MG63 (cell line): ENCODE measurements at regions not wholly inside any gene's neighbourhood (a gene's known extent, or its start where the extent isn't known, plus 50 kb on each side); places are given as distances from the start of the nearest gene placed in this dataset.

Experiments used
- DNase-seq: peaks from one replicate; pipeline ENCODE4 v3.0.0-alpha.2; 2020
- H3K27me3 ChIP-seq: fragments of 250-450 bp; sonication (Bioruptor Pico); 2 replicates; pipeline ENCODE4 v1.5.1; 2020; ENCODE audit warnings: mild to moderate bottlenecking, moderate library complexity
- H3K36me3 ChIP-seq: fragments of 250-450 bp; sonication (Bioruptor Pico); 2 replicates; pipeline ENCODE4 v1.5.1; 2020; ENCODE audit warnings: mild to moderate bottlenecking, moderate library complexity
- H3K4me3 ChIP-seq: fragments of 250-450 bp; sonication (Bioruptor Pico); 2 replicates; pipeline ENCODE4 v1.5.1; 2020; ENCODE audit warnings: mild to moderate bottlenecking, moderate library complexity
- H3K9me3 ChIP-seq: fragments of 250-450 bp; sonication (Bioruptor Pico); 2 replicates; pipeline ENCODE4 v1.5.1; 2020; ENCODE audit warnings: mild to moderate bottlenecking, moderate library complexity

- Histone ChIP-seq H3K9me3 (no peaks in the 10 kb centered on the region), H3K36me3 (no peaks in the 10 kb centered on the region), H3K4me3 (no peak overlapping the region), H3K27me3 (no peaks in the 10 kb centered on the region)
- no peak for DNase-seq
Measured at GRCh38 chr10:108902619-108903285, 1020.6 kb downstream of the XPNPEP1 start.

GRCh38 chr10:108901781-108902618, 1021.3 kb downstream of the XPNPEP1 start:
- Histone ChIP-seq H3K27me3 (no peaks in the 10 kb centered on the region), H3K36me3 (no peaks in the 10 kb centered on the region), H3K9me3 (no peaks in the 10 kb centered on the region), H3K4me3 (no peak overlapping the region)
- DNase-seq = no peak

DNA sequence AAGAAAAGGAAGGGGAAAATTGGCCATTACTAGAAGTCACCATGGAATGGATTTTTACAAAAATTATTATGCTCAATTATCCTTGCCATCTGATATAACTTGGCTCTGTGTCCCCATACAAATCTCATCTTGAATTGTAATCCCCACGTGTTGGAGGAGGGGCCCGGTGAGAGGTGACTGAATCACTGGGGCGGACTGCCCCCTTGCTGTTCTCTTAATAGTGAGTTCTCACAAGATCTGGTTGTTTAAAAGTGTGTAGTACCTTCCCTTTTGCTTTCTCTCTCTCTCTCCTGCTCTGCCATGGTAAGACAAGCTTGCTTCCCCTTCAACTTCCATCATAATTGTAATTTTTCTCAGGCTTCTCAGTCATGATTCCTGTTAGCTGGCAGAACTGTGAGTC, 1023.6 kb downstream of the XPNPEP1 start:
- no peak overlapping the region for H3K4me3 ChIP-seq
- no peaks in the 10 kb centered on the region for H3K9me3 ChIP-seq
- H3K27me3 ChIP-seq = no peaks in the 10 kb centered on the region
- H3K36me3 ChIP-seq = no peaks in the 10 kb centered on the region
- DNase-seq = no peak

- Histone ChIP-seq H3K27me3 (no peaks in the 10 kb centered on the region), H3K36me3 (no peaks in the 10 kb centered on the region), H3K9me3 (no peaks in the 10 kb centered on the region), H3K4me3 (no peak overlapping the region)
- no peak for DNase-seq
Measured at GRCh38 chr10:108894402-108895301, 1028.7 kb downstream of the XPNPEP1 start.

- Histone ChIP-seq H3K36me3 (no peaks in the 10 kb centered on the region), H3K4me3 (no peak overlapping the region), H3K27me3 (no peaks in the 10 kb centered on the region), H3K9me3 (no peaks in the 10 kb centered on the region)
- no peak for DNase-seq
Measured at GRCh38 chr10:108877095-108877561, 1046.2 kb downstream of the XPNPEP1 start.

DNA sequence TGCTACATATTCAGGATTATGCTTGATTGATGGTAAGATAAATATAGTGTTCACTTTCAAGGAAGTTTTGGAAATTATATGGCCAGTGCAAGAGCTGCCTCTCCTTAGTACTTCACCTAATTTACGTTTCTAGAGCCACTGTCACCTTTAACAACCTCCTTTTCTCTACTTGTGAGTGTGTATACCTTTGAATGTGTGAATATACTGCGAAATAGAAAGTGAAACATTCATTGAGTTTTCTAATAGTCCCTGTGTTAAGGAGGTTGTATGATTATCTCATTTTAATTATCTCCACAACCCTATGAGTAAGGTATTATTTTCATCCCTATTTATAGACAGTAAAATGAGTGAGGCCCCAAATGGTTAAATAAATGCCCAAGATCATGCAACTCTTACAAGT, 1050.5 kb downstream of the XPNPEP1 start:
- DNase-seq = no peak
- Histone ChIP-seq H3K27me3 (no peaks in the 10 kb centered on the region), H3K36me3 (no peaks in the 10 kb centered on the region), H3K9me3 (no peaks in the 10 kb centered on the region), H3K4me3 (no peak overlapping the region)

- no peak overlapping the region for H3K4me3 ChIP-seq
- no peaks in the 10 kb centered on the region for H3K27me3 ChIP-seq
- H3K36me3 ChIP-seq = no peaks in the 10 kb centered on the region
- DNase-seq = no peak
- no peaks in the 10 kb centered on the region for H3K9me3 ChIP-seq
Measured at GRCh38 chr10:108868881-108869280, 1054.4 kb downstream of the XPNPEP1 start.

GRCh38 chr10:108862676-108863350, 1060.5 kb downstream of the XPNPEP1 start:
- Histone ChIP-seq H3K36me3 (no peaks in the 10 kb centered on the region), H3K4me3 (no peak overlapping the region), H3K9me3 (no peaks in the 10 kb centered on the region), H3K27me3 (no peaks in the 10 kb centered on the region)
- DNase-seq = no peak

GRCh38 chr10:108861181-108861754, 1062.0 kb downstream of the XPNPEP1 start:
- no peak overlapping the region for H3K4me3 ChIP-seq
- H3K27me3 ChIP-seq = no peaks in the 10 kb centered on the region
- no peaks in the 10 kb centered on the region for H3K9me3 ChIP-seq
- H3K36me3 ChIP-seq = no peaks in the 10 kb centered on the region
- no peak for DNase-seq

- no peak overlapping the region for H3K4me3 ChIP-seq
- DNase-seq = no peak
- H3K36me3 ChIP-seq = no peaks in the 10 kb centered on the region
- no peaks in the 10 kb centered on the region for H3K9me3 ChIP-seq
- H3K27me3 ChIP-seq = no peaks in the 10 kb centered on the region
Measured at GRCh38 chr10:108852211-108852610, 1071.1 kb downstream of the XPNPEP1 start.

GRCh38 chr10:108850138-108850854, 1073.0 kb downstream of the XPNPEP1 start:
- Histone ChIP-seq H3K27me3 (no peaks in the 10 kb centered on the region), H3K9me3 (no peaks in the 10 kb centered on the region), H3K4me3 (no peak overlapping the region), H3K36me3 (no peaks in the 10 kb centered on the region)
- no peak for DNase-seq

DNA sequence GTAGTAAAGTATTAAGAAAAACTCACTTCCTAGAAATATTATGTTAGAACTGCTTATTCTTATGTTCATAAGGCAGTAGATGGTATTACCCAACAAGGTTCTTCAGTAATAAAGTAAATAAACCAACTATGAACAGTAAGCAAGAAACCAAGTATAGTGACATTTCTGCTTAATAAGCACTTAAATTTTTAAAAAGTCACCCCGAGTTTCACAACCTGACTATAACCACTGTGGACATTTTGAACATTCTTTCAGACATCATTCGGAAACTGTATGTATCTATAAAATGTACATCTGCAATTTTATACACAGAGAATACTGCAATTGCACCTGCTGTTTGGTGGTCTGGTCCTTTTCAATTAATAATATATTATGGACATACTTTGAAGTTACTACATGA, 1073.6 kb downstream of the XPNPEP1 start:
- DNase-seq = no peak
- no peaks in the 10 kb centered on the region for H3K9me3 ChIP-seq
- H3K36me3 ChIP-seq = no peaks in the 10 kb centered on the region
- no peaks in the 10 kb centered on the region for H3K27me3 ChIP-seq
- no peak overlapping the region for H3K4me3 ChIP-seq

DNA sequence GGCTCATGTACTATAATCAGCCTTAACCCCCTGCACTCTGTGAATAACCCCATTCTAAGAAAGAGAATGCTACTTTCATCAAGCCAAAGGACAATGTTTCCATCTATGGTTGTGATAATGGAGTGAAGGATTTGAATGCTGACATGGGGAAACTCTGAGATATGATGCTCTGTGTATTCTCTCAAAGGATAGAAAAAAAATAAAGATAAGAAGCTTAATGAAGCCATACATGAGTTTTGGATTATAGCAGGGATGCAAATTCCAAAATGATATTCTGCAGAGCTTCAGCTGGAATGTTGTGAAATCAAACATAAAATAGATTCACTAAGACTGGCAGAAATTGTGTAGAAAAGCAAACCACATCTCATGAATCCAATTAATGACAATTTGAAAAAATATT, 1074.1 kb downstream of the XPNPEP1 start:
- Histone ChIP-seq H3K9me3 (no peaks in the 10 kb centered on the region), H3K27me3 (no peaks in the 10 kb centered on the region), H3K36me3 (no peaks in the 10 kb centered on the region), H3K4me3 (no peak overlapping the region)
- no peak for DNase-seq

GRCh38 chr10:108848046-108848445, 1075.3 kb downstream of the XPNPEP1 start:
- DNase-seq = no peak
- Histone ChIP-seq H3K27me3 (no peaks in the 10 kb centered on the region), H3K36me3 (no peaks in the 10 kb centered on the region), H3K9me3 (no peaks in the 10 kb centered on the region), H3K4me3 (no peak overlapping the region)

DNA sequence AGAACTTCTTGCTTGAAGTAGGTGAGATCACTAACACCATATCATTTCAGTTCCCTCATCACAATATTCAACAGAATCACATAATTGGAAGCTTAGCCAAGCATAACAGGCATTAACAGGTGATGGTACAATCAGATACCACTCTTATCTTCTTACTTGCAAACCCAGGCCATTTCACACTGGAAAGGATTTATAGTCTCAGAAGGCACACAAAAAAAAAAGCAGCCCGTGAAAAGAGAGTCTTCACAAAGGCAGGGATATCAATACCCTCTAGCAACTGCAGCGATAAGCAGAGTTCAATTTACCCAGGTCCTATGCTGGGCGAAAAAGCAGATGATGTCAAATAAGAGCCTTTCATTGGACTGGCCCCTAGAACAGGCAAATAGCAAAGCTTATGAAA, 1082.4 kb downstream of the XPNPEP1 start:
- Histone ChIP-seq H3K9me3 (no peaks in the 10 kb centered on the region), H3K4me3 (no peak overlapping the region), H3K27me3 (no peaks in the 10 kb centered on the region), H3K36me3 (no peaks in the 10 kb centered on the region)
- DNase-seq = no peak

DNA sequence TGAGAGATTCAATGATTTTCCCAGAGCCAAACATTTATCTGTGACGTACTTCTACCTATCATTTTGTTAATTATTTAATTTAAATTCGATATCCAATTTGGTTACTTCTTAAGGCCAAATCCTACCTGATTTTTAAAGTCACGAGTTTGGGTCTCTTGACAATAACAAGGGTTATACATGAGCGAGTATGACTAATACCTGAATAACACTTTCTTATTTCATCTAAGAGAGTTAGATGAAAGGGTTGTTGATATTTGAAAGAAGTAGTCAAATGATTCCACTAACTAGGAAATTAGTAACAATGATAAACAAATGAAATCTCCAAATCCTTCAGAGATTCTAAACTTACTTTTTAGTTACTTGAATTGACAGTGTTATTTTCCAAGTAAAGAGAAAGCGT, 1086.9 kb downstream of the XPNPEP1 start:
- H3K4me3 ChIP-seq = no peak overlapping the region
- no peaks in the 10 kb centered on the region for H3K27me3 ChIP-seq

More for the DNA sequence above, 1086.9 kb downstream of the XPNPEP1 start:
- no peak for DNase-seq
- Histone ChIP-seq H3K36me3 (no peaks in the 10 kb centered on the region), H3K9me3 (no peaks in the 10 kb centered on the region)
